Epithelial cell of esophagus (primary cell): ENCODE measurements at regions not wholly inside any gene's neighbourhood (a gene's known extent, or its start where the extent isn't known, plus 50 kb on each side); places are given as distances from the start of the nearest gene placed in this dataset.

ENCODE experiments used
- DNase-seq: peaks from one replicate; pipeline ENCODE4 v3.0.0; 2010; ENCODE audit warnings: low read depth
- H3K4me3 ChIP-seq: 2 replicates; pipeline ENCODE4 v1.5.1; 2011; ENCODE audit warnings: mild to moderate bottlenecking, low read length, control low read depth
- TF ChIP-seq, protein P1 (sequence below): IDR thresholded peaks from 2 replicates; pipeline ENCODE4 v1.5.1; 2011; ENCODE audit warnings: low read depth, mild to moderate bottlenecking, low read length, control low read depth, inconsistent platforms; ENCODE audit not compliant: insufficient read depth; ENCODE audit errors: missing control alignments

DNA sequence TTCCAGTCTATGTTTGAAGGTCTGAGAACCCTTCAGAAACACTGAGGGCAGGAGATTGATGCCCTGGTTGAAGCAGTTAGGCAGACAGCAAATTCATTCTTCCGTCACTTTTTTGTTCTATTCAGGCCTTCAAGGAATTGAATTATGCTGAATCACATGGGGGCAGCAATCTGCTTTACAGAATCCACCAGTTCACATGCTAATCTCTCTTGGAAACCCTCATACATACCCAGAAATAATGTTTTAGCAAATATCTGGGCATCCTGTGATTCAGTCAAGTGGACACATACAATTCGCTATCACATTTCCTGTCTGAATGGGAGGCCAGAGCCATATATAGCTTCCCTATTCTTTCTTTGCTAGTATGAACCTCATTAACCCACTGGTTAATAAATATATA, 301.4 kb upstream of the CNTNAP5 start:
- no peak overlapping the region for H3K4me3 ChIP-seq
- no peak for DNase-seq
- TF ChIP-seq, protein P1, sequence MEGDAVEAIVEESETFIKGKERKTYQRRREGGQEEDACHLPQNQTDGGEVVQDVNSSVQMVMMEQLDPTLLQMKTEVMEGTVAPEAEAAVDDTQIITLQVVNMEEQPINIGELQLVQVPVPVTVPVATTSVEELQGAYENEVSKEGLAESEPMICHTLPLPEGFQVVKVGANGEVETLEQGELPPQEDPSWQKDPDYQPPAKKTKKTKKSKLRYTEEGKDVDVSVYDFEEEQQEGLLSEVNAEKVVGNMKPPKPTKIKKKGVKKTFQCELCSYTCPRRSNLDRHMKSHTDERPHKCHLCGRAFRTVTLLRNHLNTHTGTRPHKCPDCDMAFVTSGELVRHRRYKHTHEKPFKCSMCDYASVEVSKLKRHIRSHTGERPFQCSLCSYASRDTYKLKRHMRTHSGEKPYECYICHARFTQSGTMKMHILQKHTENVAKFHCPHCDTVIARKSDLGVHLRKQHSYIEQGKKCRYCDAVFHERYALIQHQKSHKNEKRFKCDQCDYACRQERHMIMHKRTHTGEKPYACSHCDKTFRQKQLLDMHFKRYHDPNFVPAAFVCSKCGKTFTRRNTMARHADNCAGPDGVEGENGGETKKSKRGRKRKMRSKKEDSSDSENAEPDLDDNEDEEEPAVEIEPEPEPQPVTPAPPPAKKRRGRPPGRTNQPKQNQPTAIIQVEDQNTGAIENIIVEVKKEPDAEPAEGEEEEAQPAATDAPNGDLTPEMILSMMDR: no peak

DNA sequence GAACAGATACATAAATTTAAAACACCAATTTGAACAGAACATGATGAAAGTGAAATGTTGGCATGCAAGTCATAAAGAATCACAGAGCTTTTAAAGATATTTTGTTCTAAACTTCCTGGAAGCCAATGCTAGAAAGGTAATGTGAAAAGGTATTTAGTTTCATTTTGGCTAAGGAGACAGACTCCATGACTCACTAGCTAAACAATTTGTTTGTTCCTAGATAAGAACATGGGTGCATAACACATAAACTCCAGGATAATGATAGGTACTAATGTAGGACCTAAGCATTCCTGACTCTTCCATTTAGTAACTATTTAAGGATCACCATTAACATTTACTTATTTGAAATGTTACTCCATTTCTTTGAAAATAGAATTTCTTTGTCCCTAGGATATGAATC, 292.5 kb upstream of the CNTNAP5 start:
- peak; percentile 56 for DNase-seq
- no peak overlapping the region for H3K4me3 ChIP-seq
- TF ChIP-seq, protein P1: no peak

DNA sequence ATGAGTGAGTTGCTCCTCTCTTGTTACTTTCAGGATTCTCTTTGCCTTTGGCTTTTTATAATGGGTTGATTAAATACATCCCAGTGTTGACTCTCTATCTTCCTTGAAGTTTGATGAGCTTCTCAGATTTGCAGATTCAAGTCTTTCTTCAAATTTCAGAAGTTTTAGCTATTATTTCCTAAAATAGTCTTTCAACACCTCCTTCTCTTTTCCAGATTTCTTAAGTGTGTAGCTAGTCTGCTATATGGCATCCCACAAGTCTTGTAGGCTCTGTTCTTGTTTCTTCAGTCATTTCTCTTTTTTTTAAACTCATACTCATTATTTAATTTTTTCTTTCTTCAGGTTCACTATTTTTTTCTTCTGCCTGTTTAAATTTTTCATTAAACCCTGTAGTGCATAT, 287.7 kb upstream of the CNTNAP5 start:
- no peak overlapping the region for H3K4me3 ChIP-seq
- TF ChIP-seq, protein P1: no peak
- no peak for DNase-seq

DNA sequence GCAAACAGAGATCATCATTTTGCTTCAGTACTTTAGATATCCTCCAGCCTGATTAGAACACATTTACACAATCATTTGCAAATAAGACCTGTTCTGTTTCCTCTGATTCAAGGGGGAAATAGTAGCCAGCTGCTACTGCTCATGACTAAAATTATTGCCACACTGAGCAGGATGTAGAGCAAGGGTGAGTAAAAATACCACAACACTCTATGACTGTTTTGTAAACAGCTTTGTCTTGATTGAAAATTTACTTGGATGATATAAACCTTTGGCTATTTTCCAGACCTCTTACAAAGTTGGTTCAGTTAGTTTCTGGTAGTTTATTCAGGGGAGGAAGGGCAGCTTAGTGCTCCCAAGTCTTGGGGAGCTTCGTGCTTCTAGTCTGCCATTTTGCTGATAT, 286.4 kb upstream of the CNTNAP5 start:
- peak; percentile 93 for DNase-seq
- TF ChIP-seq, protein P1: no peak
- H3K4me3 ChIP-seq: no peak overlapping the region

DNA sequence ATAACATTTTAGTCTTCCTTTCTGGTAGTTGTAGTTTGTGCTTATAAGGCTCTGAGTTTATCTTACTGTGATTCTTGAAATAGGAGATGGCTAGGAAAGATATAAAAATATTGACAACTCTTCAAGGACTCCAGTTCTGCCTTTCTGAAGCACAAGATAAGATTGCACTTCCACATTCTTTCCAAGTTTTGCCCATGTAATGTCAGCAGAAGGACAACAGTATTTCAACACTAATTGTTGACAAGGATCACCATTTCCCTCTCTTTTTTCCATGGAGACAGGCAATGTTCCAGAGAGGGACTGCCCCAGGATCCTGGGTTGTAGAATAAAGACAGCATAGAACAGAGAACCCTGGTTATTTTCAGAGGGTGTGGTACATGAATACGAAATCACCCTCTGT, 279.1 kb upstream of the CNTNAP5 start:
- no peak overlapping the region for H3K4me3 ChIP-seq
- TF ChIP-seq, protein P1: no peak
- DNase-seq: no peak

DNA sequence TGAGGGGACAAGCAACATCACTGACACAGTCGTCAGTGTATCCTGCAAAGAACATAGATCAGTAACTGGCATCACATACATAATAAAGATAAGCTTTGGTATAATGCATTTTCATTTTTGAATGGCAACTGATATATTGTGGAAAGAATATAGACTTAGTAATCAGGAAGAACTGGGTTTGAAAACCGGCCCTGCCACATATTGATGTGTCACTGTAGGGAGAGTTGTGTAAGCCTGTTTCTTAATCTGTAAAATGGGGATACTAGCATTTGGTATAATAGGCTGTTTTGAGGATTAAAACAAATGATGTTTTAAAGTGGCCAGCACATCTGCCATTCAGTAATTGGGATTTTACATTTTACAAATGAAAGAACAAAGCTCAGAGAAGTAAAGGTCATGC, 277.8 kb upstream of the CNTNAP5 start:
- TF ChIP-seq, protein P1: no peak
- peak; percentile 59 for DNase-seq

DNA sequence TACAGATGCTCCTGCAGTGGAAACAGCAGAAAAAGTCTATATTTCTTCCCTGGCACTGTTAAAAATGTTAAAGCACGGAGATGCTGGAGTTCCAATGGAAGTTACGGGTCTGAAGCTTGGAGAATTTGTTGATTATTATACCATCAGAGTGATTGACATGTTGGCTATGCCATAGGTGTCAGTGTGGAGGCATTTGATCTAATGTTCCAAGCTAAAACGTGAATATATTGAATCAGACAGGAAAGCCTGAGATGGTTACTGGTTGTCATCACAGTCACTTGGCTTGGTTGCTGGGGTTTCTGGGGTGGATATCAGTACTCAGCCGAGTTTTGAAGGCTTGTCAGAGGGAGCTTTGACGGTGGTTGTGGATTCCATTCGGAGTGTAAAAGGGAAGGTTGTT, 262.9 kb upstream of the CNTNAP5 start:
- TF ChIP-seq, protein P1: no peak
- no peak for DNase-seq
- H3K4me3 ChIP-seq: no peak overlapping the region

More for the DNA sequence above, 277.8 kb upstream of the CNTNAP5 start:
- H3K4me3 ChIP-seq: no peak overlapping the region
